RWPE1 (cell line): ENCODE measurements at regions not wholly inside any gene's neighbourhood (a gene's known extent, or its start where the extent isn't known, plus 50 kb on each side); places are given as distances from the start of the nearest gene placed in this dataset.

Experiments
- CTCF ChIA-PET: fragments of 350-600 bp; sonication (Branson Sonifier 250); formaldehyde crosslinking; extraction: SDS; loops from one replicate; lab custom pipeline; 2021; lab: Yijun Ruan, JAX
- POLR2A ChIA-PET: fragments of 400-600 bp; formaldehyde crosslinking; extraction: SDS; loops from one replicate; lab custom pipeline; 2020; ENCODE audit warnings: antibody characterized with exemption; ENCODE audit not compliant: low non-redundant PET; lab: Yijun Ruan, JAX
- DNase-seq: peaks from one replicate; pipeline ENCODE4 v3.0.0; 2012; ENCODE audit warnings: low spot score
- H3K27ac ChIP-seq: fragments of 450-650 bp; 2 replicates; pipeline ENCODE4 v1.5.1; 2017
- TF ChIP-seq, protein P1 (sequence below): fragments of 450-650 bp; conservative IDR thresholded peaks from 2 replicates; pipeline ENCODE4 v1.5.1; 2017; ENCODE audit warnings: low read depth, mild to moderate bottlenecking

DNA sequence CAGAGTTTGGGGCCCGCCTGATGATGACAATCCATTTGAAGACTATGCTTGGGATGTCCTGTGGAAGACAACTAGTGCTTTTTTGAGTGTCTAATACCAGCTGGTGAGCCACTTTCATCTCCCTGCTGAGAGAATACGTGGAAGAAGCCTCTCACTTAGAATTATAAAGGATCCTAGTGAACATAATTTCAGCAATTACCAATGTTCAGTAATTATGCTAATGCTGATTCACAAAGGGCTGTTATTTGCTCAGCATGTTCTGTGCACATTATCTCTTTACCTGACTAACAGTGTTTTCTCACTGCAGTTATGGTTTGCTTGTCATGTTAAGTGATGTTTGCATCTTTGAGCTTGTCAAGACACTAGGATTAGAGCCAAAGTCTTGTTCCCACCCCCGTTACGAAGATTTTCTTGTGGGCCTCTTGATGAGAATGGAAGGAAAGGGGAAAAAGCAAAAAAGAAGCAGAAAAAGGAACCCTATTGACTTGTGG is 282.1 kb upstream of the CHD6 start:
- TF ChIP-seq, protein P1, sequence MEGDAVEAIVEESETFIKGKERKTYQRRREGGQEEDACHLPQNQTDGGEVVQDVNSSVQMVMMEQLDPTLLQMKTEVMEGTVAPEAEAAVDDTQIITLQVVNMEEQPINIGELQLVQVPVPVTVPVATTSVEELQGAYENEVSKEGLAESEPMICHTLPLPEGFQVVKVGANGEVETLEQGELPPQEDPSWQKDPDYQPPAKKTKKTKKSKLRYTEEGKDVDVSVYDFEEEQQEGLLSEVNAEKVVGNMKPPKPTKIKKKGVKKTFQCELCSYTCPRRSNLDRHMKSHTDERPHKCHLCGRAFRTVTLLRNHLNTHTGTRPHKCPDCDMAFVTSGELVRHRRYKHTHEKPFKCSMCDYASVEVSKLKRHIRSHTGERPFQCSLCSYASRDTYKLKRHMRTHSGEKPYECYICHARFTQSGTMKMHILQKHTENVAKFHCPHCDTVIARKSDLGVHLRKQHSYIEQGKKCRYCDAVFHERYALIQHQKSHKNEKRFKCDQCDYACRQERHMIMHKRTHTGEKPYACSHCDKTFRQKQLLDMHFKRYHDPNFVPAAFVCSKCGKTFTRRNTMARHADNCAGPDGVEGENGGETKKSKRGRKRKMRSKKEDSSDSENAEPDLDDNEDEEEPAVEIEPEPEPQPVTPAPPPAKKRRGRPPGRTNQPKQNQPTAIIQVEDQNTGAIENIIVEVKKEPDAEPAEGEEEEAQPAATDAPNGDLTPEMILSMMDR = no peak
- POLR2A ChIA-PET = no interaction called here
- CTCF ChIA-PET = interaction anchor here (0.5 to 0.6 kb wide), 2 partner anchors 20 to 1509 kb away, joined by 3 to 4 read pairs; no protein-coding TSS in a partner anchor
- DNase-seq = no peak
- no peak overlapping the region for H3K27ac ChIP-seq

DNA sequence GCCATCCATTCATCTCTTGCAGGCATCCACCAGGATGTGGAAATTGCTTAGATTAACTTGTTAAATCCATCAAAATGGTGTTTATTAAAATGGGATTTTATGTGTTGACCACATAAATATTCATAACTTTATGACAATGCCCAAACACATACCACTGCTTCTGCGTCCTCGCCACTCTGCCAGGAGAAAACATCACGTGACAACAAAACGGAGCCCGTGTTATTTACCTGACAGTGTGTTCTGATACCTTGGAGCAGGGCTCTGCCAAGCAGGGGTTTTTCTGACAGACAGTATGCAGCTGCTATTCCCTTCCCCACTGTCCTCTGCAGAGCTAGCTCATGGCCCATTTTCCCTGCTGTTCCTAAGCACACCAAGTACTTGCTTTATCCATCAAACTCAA is 279.5 kb upstream of the CHD6 start:
- DNase-seq = no peak
- ChIA-PET POLR2A (no interaction called here), CTCF (no interaction called here)
- no peak overlapping the region for H3K27ac ChIP-seq
- TF ChIP-seq, protein P1 = no peak

DNA sequence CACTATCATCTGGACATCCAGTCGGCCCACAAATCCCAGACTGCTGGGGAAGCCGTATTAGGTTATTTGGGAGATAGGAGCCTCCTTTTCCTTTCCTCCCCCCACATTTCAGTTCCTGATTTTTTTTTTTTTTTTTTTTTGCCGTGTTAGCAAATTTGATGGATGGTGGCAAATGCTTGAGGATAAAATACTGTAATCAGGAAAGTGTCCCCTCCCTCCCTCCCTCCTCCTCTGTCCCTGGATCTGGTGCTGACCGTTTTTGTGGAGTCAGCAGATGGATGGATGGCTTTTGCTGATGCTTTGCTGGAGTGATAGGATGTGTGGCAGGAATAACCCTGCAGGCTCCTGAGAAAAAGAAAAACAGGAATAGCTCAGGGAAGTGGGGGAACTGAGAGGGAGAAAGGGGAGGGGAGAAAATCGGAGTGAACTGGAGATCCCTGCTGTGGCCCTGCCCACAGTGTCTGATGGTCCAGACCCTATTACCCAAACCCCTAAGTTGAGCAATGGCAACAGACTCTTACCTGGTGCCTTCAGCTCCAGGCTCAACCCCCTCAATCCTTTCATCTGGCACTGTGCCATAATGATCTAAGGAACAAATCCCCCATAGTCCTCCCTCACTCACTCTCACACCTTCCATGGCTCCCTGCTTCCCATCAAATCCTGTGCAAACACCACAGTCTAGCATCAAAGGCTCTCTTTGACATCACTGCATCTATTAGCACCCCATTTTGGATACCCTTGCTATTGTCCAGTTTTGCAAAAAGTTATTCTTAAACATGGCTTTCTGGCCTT is 277.3 kb upstream of the CHD6 start:
- CTCF ChIA-PET = interaction anchor here (0.6 to 0.8 kb wide), 2 partner anchors 9 to 197 kb away, joined by 3 to 5 read pairs; no protein-coding TSS in a partner anchor
- POLR2A ChIA-PET = no interaction called here
- TF ChIP-seq, protein P1 = no peak
- DNase-seq = no peak
- no peak overlapping the region for H3K27ac ChIP-seq

DNA sequence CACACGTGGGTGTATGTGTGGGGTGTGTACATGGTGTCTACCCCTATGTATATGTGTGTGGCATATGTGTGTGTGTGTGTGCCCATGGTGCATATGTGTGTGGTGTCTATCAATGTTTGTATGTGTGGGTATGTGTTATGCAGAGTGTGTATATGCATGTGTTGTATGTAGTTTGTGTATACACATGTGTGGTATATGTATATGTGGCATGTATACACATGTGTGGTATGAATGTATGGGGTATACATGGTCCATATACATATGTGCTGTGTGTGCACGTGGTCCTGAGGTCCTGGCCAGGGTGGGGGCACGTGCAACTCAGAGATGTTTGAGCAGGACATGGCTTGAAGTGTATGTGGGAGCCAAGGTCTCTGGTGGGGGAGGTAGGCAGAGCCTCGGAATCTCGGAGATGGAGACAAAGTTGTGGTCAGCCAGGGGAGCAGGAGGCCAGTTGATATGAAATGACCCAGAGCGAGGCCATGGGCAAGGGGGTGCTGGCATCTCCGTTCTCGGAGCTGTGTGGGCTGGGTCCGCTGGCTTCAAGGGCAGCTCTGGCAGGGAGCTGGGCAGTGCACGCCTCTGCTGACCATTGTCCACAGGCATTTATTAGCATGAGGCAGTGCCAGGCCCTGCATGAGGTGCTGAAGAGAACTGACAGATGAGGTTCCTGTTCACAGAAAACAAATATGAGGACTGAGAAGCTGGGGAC is 276.2 kb upstream of the CHD6 start:
- DNase-seq = no peak
- no peak overlapping the region for H3K27ac ChIP-seq
- POLR2A ChIA-PET = no interaction called here
- CTCF ChIA-PET = interaction anchor here (0.6 to 0.8 kb wide), 3 partner anchors 8 to 196 kb away, joined by 3 to 5 read pairs (median 5); no protein-coding TSS in a partner anchor
- TF ChIP-seq, protein P1 = no peak

DNA sequence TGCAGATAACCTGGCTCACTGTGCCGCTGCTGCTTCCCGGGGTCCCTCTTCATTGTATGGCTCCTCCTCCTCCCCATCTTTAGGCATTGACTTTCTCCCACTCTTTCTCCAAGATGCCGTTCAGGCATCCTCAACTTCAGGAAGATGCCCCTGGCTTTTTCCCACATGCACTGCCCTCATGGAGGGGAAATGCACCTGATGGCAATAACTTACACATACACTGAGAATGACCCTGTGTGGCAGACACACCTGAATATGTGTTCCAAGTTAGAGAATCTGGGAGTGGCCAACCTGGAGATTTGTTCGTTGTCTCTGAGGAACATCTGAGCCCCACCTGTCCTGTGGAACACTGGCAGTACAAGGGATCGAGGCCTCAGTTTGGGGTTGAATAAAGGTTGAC is 273.9 kb upstream of the CHD6 start:
- POLR2A ChIA-PET = no interaction called here
- CTCF ChIA-PET = no interaction called here
- no peak for DNase-seq
- H3K27ac ChIP-seq = no peak overlapping the region
- TF ChIP-seq, protein P1 = no peak

DNA sequence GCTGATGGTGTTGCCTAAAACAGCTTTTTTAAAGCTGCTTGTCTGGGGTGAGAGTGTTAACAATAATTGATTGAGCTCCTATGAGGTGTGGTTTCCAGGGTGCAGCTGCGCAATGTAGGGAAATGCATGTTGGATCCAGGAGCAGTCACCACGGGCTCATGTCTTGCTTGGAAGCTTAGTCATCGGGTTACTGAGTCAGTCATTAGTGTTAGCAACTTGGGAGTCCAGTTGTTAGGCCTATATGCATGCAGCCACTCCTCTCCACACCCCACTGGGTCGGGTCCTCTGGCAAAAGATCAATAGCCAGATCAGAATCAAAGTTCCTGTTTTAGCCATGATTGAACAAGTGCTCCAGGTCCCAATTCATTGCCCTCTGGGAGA is 271.7 kb upstream of the CHD6 start:
- ChIA-PET CTCF (interaction anchor here (0.7 to 1.1 kb wide), 3 partner anchors 19 to 1298 kb away, joined by 3 to 5 read pairs (median 3); no protein-coding TSS in a partner anchor), POLR2A (no interaction called here)
- peak; percentile 36 for DNase-seq
- TF ChIP-seq, protein P1 = no peak
- H3K27ac ChIP-seq = no peak overlapping the region
